HG02763 (cell line): ENCODE measurements at regions not wholly inside any gene's neighbourhood (a gene's known extent, or its start where the extent isn't known, plus 50 kb on each side); places are given as distances from the start of the nearest gene placed in this dataset.
"Not testable (repeated sequence)": the region's sequence is repeated elsewhere in the genome, so short reads cannot be mapped to it uniquely, and the experiment has no call there.

ENCODE experiments used
- ATAC-seq: cut with Tn5 transposase; IDR thresholded peaks from one replicate; pipeline ENCODE4 v1.9.1; 2021; ENCODE audit warnings: mild to moderate bottlenecking, moderate library complexity; ENCODE audit not compliant: unreplicated experiment

DNA sequence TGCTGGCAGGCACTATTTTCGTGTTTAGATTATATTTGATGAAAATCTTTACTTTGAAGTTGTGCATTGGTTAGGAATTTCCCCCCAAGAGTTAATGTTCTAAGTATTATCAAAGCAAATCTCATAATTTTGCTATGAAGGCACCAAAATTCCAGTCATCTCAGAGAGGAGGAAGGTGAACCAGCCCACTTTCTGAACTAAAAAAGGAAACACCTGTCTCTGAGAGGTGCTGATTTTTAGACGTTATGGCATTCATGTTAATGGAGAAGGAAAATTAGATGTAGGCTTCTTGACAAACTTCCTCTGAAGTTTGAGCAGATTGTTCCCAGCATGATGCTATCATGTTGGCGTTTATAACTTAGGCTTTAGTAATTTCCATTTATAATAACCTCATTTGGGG lies 432.9 kb upstream of the ACTBL2 start:
- no peak for ATAC-seq

GRCh38 chr5:57911438-57911837 lies 428.8 kb upstream of the ACTBL2 start:
- no peak for ATAC-seq

GRCh38 chr5:57906671-57907070 lies 424.1 kb upstream of the ACTBL2 start:
- ATAC-seq: no peak

- no peak for ATAC-seq
Measured at GRCh38 chr5:57903458-57903857, 420.8 kb upstream of the ACTBL2 start.

DNA sequence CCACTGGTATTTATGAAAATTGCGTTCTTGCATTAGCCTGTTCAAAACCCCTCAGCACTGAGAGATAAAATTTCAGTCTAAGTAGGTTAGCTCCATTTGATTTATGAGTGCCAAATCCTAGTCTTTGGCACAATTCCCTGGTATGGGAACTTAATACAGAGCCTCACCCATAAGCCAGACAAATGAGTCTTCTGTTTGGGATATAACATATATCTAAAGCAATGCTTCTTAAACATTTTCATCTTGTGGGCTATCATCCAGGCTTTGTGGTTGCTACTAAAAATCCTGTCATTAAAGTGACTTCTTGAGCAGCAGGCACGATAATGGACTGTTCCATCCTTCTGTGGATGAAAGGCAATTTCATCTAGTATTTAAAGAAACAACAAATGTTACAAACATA lies 419.5 kb upstream of the ACTBL2 start:
- no peak for ATAC-seq

DNA sequence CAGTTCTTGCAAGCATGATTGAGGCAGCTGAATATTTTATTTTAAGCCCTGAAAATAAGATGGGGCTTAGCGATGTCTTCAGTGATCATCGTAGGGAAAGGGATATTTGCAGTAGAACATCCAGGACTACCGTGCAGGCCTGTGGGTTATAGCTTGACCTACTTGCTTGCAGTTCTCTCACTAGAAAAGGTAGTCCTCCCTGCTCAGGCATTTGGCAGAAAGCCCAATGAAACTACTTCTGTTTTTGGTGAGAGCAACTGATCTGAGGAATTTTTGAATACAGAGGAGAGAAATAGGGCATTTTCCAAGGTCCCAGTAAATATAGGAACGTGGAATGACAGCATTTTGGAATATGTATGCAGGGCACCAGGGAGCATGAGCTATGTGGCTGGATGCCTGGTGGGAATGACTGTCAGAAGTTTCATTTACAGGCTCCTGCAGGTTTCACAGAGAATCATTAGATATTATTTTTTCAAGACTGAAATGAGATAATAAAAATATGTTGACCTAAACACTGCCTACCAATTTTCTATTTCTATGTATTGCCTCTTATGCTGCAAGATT lies 417.9 kb upstream of the ACTBL2 start:
- no peak for ATAC-seq

GRCh38 chr5:57896576-57896975 lies 414.0 kb upstream of the ACTBL2 start:
- ATAC-seq: no peak

DNA sequence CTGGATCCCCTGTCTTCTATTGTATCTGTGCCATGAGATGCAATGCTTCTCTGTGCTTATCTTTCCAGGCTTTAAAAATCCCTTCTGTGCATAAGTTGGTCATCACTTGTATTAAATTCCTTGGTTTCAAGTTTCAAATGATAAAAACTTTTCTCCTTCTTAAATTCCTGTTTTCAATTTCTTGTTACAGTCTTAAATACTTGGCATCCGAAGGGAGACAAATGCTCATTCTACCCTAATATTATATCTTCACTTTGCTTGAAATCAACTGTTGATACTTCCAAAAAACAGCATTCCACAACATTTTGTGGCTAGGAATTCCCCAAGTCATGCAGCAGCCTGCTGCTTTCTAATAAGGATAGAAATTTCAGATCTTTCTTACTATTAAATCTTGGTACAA lies 413.2 kb upstream of the ACTBL2 start:
- ATAC-seq: no peak

GRCh38 chr5:57893926-57894325 lies 411.3 kb upstream of the ACTBL2 start:
- no peak for ATAC-seq

GRCh38 chr5:57891443-57891842 lies 408.8 kb upstream of the ACTBL2 start:
- ATAC-seq: no peak

GRCh38 chr5:57889558-57889957 lies 406.9 kb upstream of the ACTBL2 start:
- ATAC-seq: no peak

- no peak for ATAC-seq
Measured at GRCh38 chr5:57887851-57888621, 405.4 kb upstream of the ACTBL2 start.

GRCh38 chr5:57884346-57885102 lies 401.9 kb upstream of the ACTBL2 start:
- no peak for ATAC-seq

DNA sequence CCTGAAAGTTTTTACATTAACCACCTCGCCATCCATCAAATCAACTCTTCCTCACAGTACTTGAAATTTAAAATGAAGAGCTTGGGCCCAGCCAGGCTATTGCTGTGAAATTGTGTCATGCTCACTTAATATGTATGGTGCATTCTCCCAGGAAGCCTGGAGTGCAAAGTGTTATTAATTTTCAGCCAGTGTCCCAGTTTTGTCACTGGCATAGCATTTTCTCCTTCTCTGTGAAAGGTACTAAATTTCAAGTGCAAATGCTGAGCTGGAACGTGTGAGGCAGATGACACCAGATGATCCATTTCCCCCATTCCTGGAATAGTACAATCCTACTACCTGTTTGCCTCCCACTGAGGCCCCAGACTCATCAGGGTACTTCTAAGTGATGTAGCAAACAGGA lies 397.6 kb upstream of the ACTBL2 start:
- no peak for ATAC-seq

DNA sequence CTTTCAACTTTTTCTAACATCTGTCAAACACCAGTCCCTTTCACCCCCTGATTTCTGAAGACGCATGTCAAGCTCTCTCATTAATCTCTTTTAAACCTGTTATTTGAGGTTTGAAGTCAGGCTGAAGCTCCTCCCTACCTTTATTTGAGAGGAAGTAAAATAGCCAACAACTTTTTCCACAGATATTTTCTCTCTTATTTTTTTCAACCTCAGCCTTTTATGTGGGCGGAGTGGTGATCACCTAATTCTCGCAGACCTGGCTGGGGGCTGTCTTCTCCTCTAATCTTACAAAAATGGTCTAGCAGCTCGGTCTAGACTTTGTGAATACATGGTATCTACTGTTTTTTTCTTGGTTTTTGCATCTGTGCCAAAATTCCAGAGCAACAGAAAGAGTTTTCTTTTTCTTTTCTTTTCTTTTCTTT lies 395.7 kb upstream of the ACTBL2 start:
- ATAC-seq: no peak

DNA sequence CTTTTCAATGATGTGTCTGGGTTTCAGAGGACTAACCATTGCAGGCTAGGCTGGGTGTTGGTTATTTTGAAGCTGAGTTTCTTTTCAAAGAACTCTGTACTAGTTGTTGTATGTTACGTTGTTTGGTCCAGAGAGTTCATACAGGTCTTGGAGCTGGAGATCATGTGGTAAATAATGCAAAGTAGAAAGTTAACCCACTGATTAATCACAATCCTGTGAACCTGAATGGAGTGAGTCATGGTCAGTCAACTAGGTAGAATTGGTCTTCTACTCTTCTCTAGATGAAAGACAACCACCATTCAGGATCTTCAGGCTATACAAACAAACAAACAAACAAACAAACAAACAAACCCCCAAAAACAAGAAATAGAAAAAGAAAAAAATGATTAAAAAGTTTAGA lies 388.9 kb upstream of the ACTBL2 start:
- no peak for ATAC-seq

DNA sequence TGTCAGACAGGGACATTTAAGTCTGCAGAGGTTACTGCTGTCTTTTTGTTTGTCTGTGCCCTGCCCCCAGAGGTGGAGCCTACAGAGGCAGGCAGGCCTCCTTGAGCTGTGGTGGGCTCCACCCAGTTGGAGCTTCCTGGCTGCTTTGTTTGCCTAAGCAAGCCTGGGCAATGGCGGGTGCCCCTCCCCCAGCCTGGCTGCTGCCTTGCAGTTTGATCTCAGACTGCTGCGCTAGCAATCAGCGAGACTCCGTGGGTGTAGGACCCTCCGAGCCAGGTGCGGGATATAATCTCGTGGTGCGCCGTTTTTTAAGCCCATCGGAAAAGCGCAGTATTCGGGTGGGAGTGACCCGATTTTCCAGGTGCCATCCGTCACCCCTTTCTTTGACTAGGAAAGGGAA lies 387.7 kb upstream of the ACTBL2 start:
- ATAC-seq: not testable (repeated sequence)

DNA sequence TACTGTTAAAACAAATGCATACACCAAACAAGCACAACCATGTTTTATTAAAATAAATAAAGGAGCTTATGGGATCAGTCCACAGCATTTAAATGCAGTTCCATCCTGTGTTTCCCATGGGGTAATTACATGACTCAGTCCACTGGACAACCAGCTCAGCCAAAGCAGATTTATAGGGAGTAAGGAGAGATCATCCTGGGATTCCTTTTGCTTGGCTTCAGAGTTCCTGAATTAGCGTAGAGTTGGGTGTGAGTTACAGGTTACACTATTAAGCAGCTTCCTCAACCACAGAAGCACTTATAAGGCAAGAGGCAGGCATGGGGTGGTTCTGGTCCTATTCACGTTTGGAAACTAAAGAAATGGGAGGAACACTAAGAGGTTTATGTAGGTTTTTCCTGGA lies 381.1 kb upstream of the ACTBL2 start:
- no peak for ATAC-seq

DNA sequence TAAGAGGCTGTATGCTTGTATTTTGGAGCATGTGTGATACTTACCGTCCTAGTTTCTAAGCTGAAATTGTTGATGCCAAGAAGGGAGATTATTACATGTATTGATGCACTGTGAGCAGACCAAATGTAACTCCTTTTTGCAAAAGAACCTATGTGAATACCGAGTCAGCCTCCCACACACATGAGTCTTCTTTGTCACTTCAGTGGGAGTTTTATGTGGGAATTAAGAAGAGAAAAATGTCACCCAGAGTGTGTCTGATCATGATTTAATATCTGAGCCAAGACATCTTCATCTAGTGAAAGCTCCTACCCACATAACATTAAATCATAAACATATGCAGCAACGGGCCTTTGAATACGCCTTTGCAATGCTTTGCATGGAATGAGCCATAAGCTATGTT lies 380.3 kb upstream of the ACTBL2 start:
- no peak for ATAC-seq

- no peak for ATAC-seq
Measured at GRCh38 chr5:57862471-57862911, 379.9 kb upstream of the ACTBL2 start.

DNA sequence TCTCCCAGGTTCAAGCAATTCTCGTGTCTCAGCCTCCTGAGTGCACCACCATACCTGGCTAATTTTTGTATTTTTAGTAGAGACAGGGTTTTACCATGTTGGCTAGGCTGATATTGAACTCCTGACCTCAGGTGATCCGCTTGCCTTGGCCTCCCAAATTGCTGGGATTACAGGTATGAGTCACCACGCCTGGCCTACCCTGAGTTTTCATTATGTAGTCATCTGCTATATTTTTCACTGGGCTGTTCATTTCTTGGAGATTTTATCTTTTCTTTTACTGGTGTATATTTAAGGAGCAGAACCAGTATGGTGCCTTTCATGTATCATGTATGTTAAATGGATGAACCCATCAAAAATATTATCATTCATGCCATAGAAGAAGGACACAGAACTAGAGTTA lies 377.0 kb upstream of the ACTBL2 start:
- no peak for ATAC-seq

DNA sequence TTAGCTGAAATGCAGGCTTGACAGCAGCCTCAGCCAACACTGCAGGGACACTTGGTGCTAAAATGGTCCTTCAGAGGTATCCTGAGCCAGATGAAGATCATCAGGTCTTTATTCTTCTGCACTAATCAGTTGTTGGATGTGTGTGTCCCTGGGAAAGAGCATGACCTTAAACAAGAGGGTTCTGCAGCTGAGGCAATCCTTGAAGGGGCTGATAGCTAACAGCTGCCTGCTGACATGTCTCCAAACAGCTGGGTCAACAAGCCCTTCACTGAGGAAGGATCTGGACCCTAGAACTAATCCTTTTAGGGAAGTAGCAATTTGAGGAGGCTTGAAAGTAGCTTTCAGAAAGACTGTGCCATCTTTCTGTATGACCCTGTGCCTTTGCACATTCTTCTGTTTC lies 376.3 kb upstream of the ACTBL2 start:
- no peak for ATAC-seq
